SK-N-MC (cell line): ENCODE measurements at regions not wholly inside any gene's neighbourhood (a gene's known extent, or its start where the extent isn't known, plus 50 kb on each side); places are given as distances from the start of the nearest gene placed in this dataset.

ENCODE experiments used
- EZH2 ChIP-seq: fragments of 200-600 bp; sonication (generic); IDR thresholded peaks from one replicate; pipeline ENCODE4 v1.6.1; 2017; ENCODE audit warnings: antibody characterized with exemption
- FOXP2 ChIP-seq: optimal IDR thresholded peaks from 2 replicates; pipeline ENCODE3; 2011; ENCODE audit warnings: mild to moderate bottlenecking, moderate library complexity; ENCODE audit not compliant: insufficient read depth; ENCODE audit errors: extremely low read length, control extremely low read depth
- POLR2AphosphoS5 ChIP-seq: IDR thresholded peaks from 2 replicates; pipeline ENCODE4 v1.6.1; 2012; ENCODE audit warnings: mild to moderate bottlenecking, low read depth, low read length, borderline replicate concordance

DNA sequence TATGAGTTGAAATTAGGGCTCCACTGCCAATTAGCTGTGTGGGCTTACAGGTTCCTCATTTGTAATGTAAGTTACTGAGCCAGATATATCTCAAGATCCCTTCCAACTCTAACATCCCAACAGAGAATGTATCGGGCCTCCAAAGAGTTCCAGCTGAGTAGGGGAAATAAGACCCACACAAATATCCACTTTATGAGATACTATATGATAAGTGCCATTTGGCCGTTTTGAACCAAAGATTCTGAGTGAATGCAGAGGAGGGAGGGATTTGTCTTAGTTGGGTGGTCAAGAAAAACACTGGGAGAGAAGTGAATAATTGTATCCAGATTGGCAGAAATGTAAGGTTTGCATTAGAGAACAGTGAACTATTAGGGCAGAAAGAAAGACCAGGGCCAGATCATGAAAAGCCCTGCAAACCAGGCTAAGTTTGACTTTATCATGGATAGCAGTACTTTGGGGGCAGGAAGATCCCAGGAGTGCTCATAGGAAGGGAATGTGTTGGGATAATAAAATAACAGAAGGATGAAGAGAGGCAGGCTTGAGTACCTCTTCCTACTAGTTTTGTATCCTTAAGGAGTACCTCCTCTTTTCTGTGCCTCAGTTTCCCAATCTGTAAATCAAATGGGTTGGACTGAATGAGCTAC lies 63.9 kb downstream of the RPL27A start:
- no peak for TF ChIP-seq POLR2AphosphoS5
- TF ChIP-seq EZH2, result no peak
- no peak for TF ChIP-seq FOXP2
